Neural cell (in vitro differentiated cells): ENCODE measurements at regions not wholly inside any gene's neighbourhood (a gene's known extent, or its start where the extent isn't known, plus 50 kb on each side); places are given as distances from the start of the nearest gene placed in this dataset.

Source experiments
- H2AFZ ChIP-seq: fragments of 200-600, 300-800 bp; sonication (generic), shearing (Covaris generic); 2 replicates; pipeline ENCODE4 v1.6.0; 2014; ENCODE audit warnings: low read depth, mild to moderate bottlenecking, antibody characterized with exemption, low read length, moderate library complexity
- H3F3A ChIP-seq: fragments of 200-600 bp; shearing (Covaris generic); 2 replicates; pipeline ENCODE4 v1.6.1; 2016; ENCODE audit warnings: mild to moderate bottlenecking, moderate library complexity, mixed read lengths, antibody characterized with exemption, low read length; ENCODE audit not compliant: insufficient read depth, poor library complexity, severe bottlenecking
- H3K27ac ChIP-seq: fragments of 200-600, 300-800 bp; sonication (generic), shearing (Covaris generic); 2 replicates; pipeline ENCODE4 v1.5.1; 2014; ENCODE audit warnings: mild to moderate bottlenecking, low read length, moderate library complexity
- H3K27me3 ChIP-seq: fragments of 300-800, 200-600 bp; sonication (generic), shearing (Covaris generic); 2 replicates; pipeline ENCODE4 v1.6.0; 2014; ENCODE audit warnings: mild to moderate bottlenecking, low read depth, low read length, moderate library complexity; ENCODE audit not compliant: insufficient read depth
- H3K36me3 ChIP-seq: fragments of 300-800, 200-600 bp; sonication (generic), shearing (Covaris generic); 2 replicates; pipeline ENCODE4 v1.5.1; 2014; ENCODE audit warnings: mild to moderate bottlenecking, antibody characterized with exemption, low read length, moderate library complexity; ENCODE audit not compliant: insufficient read depth
- H3K4me2 ChIP-seq: fragments of 300-800, 200-600 bp; sonication (generic), shearing (Covaris generic); 2 replicates; pipeline ENCODE4 v1.6.0; 2014; ENCODE audit warnings: mild to moderate bottlenecking, low read length
- H3K4me3 ChIP-seq: fragments of 300-800, 200-600 bp; sonication (generic), shearing (Covaris generic); 2 replicates; pipeline ENCODE4 v1.5.1; 2014; ENCODE audit warnings: mild to moderate bottlenecking, low read length, moderate library complexity
- H3K79me2 ChIP-seq: fragments of 200-600 bp; shearing (Covaris generic); replicated peaks from 2 replicates; pipeline ENCODE4 v1.6.0; 2014; ENCODE audit warnings: mild to moderate bottlenecking, low read length, moderate library complexity; ENCODE audit not compliant: insufficient read depth
- H3K9ac ChIP-seq: fragments of 300-800, 200-600 bp; sonication (generic), shearing (Covaris generic); 2 replicates; pipeline ENCODE4 v1.6.1; 2016; ENCODE audit warnings: mild to moderate bottlenecking, low read length, mixed read lengths
- H3K9me2 ChIP-seq: fragments of 200-600 bp; shearing (Covaris generic); 2 replicates; pipeline ENCODE4 v1.6.1; 2016; ENCODE audit warnings: mild to moderate bottlenecking, low read length, mixed read lengths; ENCODE audit not compliant: insufficient read depth
- H3K9me3 ChIP-seq: fragments of 200-600, 300-800 bp; sonication (generic), shearing (Covaris generic); 2 replicates; pipeline ENCODE4 v1.6.1; 2016; ENCODE audit warnings: mild to moderate bottlenecking, mixed run types, low read length, moderate library complexity, mixed read lengths
- H4K20me1 ChIP-seq: fragments of 200-600 bp; shearing (Covaris generic); 2 replicates; pipeline ENCODE4 v1.6.1; 2016; ENCODE audit warnings: mild to moderate bottlenecking, mixed run types; ENCODE audit not compliant: insufficient read depth
- CTCF ChIP-seq: fragments of 450-650 bp; IDR thresholded peaks from 2 replicates; pipeline ENCODE4 v1.5.1; 2014; ENCODE audit warnings: antibody characterized with exemption, mild to moderate bottlenecking, moderate library complexity; ENCODE audit not compliant: poor library complexity, severe bottlenecking
- EP300 ChIP-seq: fragments of 450-650 bp; conservative IDR thresholded peaks from 2 replicates; pipeline ENCODE4 v1.6.1; 2014; ENCODE audit warnings: antibody characterized with exemption, mild to moderate bottlenecking, moderate library complexity; ENCODE audit not compliant: poor library complexity, severe bottlenecking
- EZH2 ChIP-seq: fragments of 200-600, 300-800 bp; shearing (Covaris generic), sonication (generic); IDR thresholded peaks from 2 replicates; pipeline ENCODE4 v1.6.1; 2014; ENCODE audit warnings: antibody characterized with exemption, low read length, borderline replicate concordance, mild to moderate bottlenecking; ENCODE audit not compliant: insufficient read depth, poor library complexity, severe bottlenecking
- MXI1 ChIP-seq: fragments of 450-650 bp; conservative IDR thresholded peaks from 2 replicates; pipeline ENCODE4 v1.6.1; 2014; ENCODE audit warnings: antibody characterized with exemption, mild to moderate bottlenecking; ENCODE audit not compliant: poor library complexity, severe bottlenecking
- POLR2AphosphoS5 ChIP-seq: IDR thresholded peaks from 2 replicates; pipeline ENCODE4 v1.6.1; 2012
- RAD21 ChIP-seq: fragments of 450-650 bp; conservative IDR thresholded peaks from 2 replicates; pipeline ENCODE4 v1.6.1; 2014; ENCODE audit warnings: antibody characterized with exemption, mild to moderate bottlenecking, moderate library complexity
- SMC3 ChIP-seq: fragments of 450-650 bp; conservative IDR thresholded peaks from 2 replicates; pipeline ENCODE4 v1.6.1; 2014; ENCODE audit warnings: antibody characterized with exemption, mild to moderate bottlenecking, moderate library complexity; ENCODE audit not compliant: poor library complexity
- TAF1 ChIP-seq: IDR thresholded peaks from 2 replicates; pipeline ENCODE4 v1.6.1; 2012; ENCODE audit warnings: low read depth
- TF ChIP-seq, protein P1 (sequence below): IDR thresholded peaks from 2 replicates; pipeline ENCODE4 v1.6.1; 2012; ENCODE audit warnings: borderline replicate concordance

DNA sequence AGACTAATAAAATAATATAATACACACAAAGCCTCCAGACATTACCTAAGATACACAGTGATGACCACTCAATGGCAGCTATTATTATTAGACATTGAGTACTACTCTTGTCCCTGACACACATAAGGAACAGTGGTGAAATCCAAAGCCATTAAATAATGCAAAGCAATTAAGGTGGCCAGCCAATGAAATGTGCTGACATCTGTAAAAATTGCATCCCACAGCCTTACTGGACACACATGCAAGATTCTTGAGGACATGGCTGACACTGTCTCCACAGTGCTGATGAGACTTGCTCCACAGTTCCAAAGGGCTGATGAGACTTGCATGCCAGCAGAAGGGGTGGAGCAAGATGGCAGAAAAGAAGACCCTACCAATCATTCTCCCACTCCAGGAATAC is 447.5 kb downstream of the IRX1 start:
- Histone ChIP-seq H2AFZ (no peak overlapping the region), H3K27me3 (no peaks in the 10 kb centered on the region), H3K9me3 (no peaks in the 10 kb centered on the region), H3F3A (no peaks in the 10 kb centered on the region), H3K9ac (no peak overlapping the region), H3K4me3 (no peak overlapping the region), H3K4me2 (no peak overlapping the region), H4K20me1 (no peaks in the 10 kb centered on the region), H3K36me3 (no peaks in the 10 kb centered on the region), H3K9me2 (no peaks in the 10 kb centered on the region), H3K79me2 (no peaks in the 10 kb centered on the region), H3K27ac (no peak overlapping the region)
- TF ChIP-seq EP300 (no peak), SMC3 (no peak), EZH2 (no peak), CTCF (no peak), RAD21 (no peak), POLR2AphosphoS5 (no peak), MXI1 (no peak), TAF1 (no peak)
- TF ChIP-seq, protein P1, sequence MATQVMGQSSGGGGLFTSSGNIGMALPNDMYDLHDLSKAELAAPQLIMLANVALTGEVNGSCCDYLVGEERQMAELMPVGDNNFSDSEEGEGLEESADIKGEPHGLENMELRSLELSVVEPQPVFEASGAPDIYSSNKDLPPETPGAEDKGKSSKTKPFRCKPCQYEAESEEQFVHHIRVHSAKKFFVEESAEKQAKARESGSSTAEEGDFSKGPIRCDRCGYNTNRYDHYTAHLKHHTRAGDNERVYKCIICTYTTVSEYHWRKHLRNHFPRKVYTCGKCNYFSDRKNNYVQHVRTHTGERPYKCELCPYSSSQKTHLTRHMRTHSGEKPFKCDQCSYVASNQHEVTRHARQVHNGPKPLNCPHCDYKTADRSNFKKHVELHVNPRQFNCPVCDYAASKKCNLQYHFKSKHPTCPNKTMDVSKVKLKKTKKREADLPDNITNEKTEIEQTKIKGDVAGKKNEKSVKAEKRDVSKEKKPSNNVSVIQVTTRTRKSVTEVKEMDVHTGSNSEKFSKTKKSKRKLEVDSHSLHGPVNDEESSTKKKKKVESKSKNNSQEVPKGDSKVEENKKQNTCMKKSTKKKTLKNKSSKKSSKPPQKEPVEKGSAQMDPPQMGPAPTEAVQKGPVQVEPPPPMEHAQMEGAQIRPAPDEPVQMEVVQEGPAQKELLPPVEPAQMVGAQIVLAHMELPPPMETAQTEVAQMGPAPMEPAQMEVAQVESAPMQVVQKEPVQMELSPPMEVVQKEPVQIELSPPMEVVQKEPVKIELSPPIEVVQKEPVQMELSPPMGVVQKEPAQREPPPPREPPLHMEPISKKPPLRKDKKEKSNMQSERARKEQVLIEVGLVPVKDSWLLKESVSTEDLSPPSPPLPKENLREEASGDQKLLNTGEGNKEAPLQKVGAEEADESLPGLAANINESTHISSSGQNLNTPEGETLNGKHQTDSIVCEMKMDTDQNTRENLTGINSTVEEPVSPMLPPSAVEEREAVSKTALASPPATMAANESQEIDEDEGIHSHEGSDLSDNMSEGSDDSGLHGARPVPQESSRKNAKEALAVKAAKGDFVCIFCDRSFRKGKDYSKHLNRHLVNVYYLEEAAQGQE = no peak

GRCh38 chr5:4044881-4045280 is 449.2 kb downstream of the IRX1 start:
- H2AFZ ChIP-seq = no peak overlapping the region
- no peaks in the 10 kb centered on the region for H3F3A ChIP-seq
- no peaks in the 10 kb centered on the region for H3K27me3 ChIP-seq
- H3K79me2 ChIP-seq = no peaks in the 10 kb centered on the region
- H3K36me3 ChIP-seq = no peaks in the 10 kb centered on the region
- no peak overlapping the region for H3K4me3 ChIP-seq
- no peaks in the 10 kb centered on the region for H3K9me3 ChIP-seq
- H4K20me1 ChIP-seq = no peaks in the 10 kb centered on the region
- TF ChIP-seq RAD21 (no peak), CTCF (no peak), EZH2 (no peak), MXI1 (no peak)
- H3K4me2 ChIP-seq = no peak overlapping the region
- H3K9ac ChIP-seq = no peak overlapping the region
- H3K9me2 ChIP-seq = no peaks in the 10 kb centered on the region
- H3K27ac ChIP-seq = no peak overlapping the region
